SK-N-SH treated with all-trans-retinoic acid at 6 μM for 48 hours (cell line): ENCODE measurements at regions not wholly inside any gene's neighbourhood (a gene's known extent, or its start where the extent isn't known, plus 50 kb on each side); places are given as distances from the start of the nearest gene placed in this dataset.

Experiments
- CREB5 ChIP-seq: fragments of 250-450 bp; sonication (Bioruptor Pico); IDR thresholded peaks from 2 replicates; pipeline ENCODE4 v1.5.1; 2020; ENCODE audit warnings: low read depth, mild to moderate bottlenecking, moderate library complexity
- ESRRG ChIP-seq: fragments of 250-450 bp; sonication (Bioruptor Pico); IDR thresholded peaks from 2 replicates; pipeline ENCODE4 v1.6.1; 2021; ENCODE audit warnings: mild to moderate bottlenecking
- PATZ1 ChIP-seq: fragments of 250-450 bp; sonication (Bioruptor Pico); IDR thresholded peaks from 2 replicates; pipeline ENCODE4 v1.8.0; 2020; ENCODE audit warnings: mild to moderate bottlenecking, moderate library complexity, borderline replicate concordance
- POU6F1 ChIP-seq: fragments of 250-450 bp; sonication (Bioruptor Pico); IDR thresholded peaks from 2 replicates; pipeline ENCODE4 v1.8.0; 2021; ENCODE audit warnings: low read depth, mild to moderate bottlenecking, moderate library complexity, borderline replicate concordance
- RARB ChIP-seq: fragments of 250-450 bp; sonication (Bioruptor Pico); IDR thresholded peaks from 2 replicates; pipeline ENCODE4 v1.8.0; 2021; ENCODE audit warnings: mild to moderate bottlenecking, moderate library complexity
- TOX ChIP-seq: fragments of 250-450 bp; sonication (Bioruptor Pico); IDR thresholded peaks from 2 replicates; pipeline ENCODE4 v1.8.0; 2021; ENCODE audit warnings: mild to moderate bottlenecking, moderate library complexity, borderline replicate concordance
- TSHZ2 ChIP-seq: fragments of 250-450 bp; sonication (Bioruptor Pico); IDR thresholded peaks from 2 replicates; pipeline ENCODE4 v1.5.0; 2020; ENCODE audit warnings: mild to moderate bottlenecking, moderate library complexity
- ZC3H10 ChIP-seq: fragments of 250-450 bp; sonication (Bioruptor Pico); IDR thresholded peaks from 2 replicates; pipeline ENCODE4 v1.5.1; 2021; ENCODE audit warnings: mild to moderate bottlenecking, moderate library complexity
- ZFP30 ChIP-seq: fragments of 450-650 bp; formaldehyde crosslinking; IDR thresholded peaks from 2 replicates; pipeline ENCODE4 v1.5.0; 2022; ENCODE audit warnings: mild to moderate bottlenecking, moderate library complexity
- ZNF565 ChIP-seq: fragments of 450-650 bp; formaldehyde crosslinking; conservative IDR thresholded peaks from 2 replicates; pipeline ENCODE4 v1.5.0; 2020; ENCODE audit warnings: low read depth, mild to moderate bottlenecking, moderate library complexity

GRCh38 chr14:89600029-89600428, 183.0 kb upstream of the FOXN3 start:
- no peak for TF ChIP-seq TSHZ2 (CRISPR knock-in tag)
- TF ChIP-seq ESRRG (CRISPR knock-in tag), result no peak
- no peak for TF ChIP-seq PATZ1
- TF ChIP-seq POU6F1 (CRISPR knock-in tag), result no peak
- no peak for TF ChIP-seq ZNF565 (CRISPR knock-in tag)
- no peak for TF ChIP-seq CREB5
- TF ChIP-seq TOX, result no peak
- no peak for TF ChIP-seq ZC3H10
- no peak for TF ChIP-seq ZFP30
- TF ChIP-seq RARB (CRISPR knock-in tag), result no peak
